WERI-Rb-1 (cell line): ENCODE measurements at regions not wholly inside any gene's neighbourhood (a gene's known extent, or its start where the extent isn't known, plus 50 kb on each side); places are given as distances from the start of the nearest gene placed in this dataset.

Experiments
- DNase-seq: peaks from one replicate; pipeline ENCODE4 v3.0.0-alpha.2; 2020
- H3K27ac ChIP-seq: fragments of 250-450 bp; sonication (Bioruptor Pico); 2 replicates; pipeline ENCODE4 v1.5.1; 2020; ENCODE audit warnings: mild to moderate bottlenecking, moderate library complexity
- H3K27me3 ChIP-seq: fragments of 250-450 bp; sonication (Bioruptor Pico); 2 replicates; pipeline ENCODE4 v1.5.1; 2021; ENCODE audit warnings: mild to moderate bottlenecking, low read depth, moderate library complexity; ENCODE audit not compliant: insufficient read depth, severe bottlenecking
- H3K36me3 ChIP-seq: fragments of 250-450 bp; sonication (Bioruptor Pico); 2 replicates; pipeline ENCODE4 v1.5.1; 2020; ENCODE audit warnings: mild to moderate bottlenecking, moderate library complexity
- H3K4me3 ChIP-seq: 2 replicates; pipeline ENCODE4 v1.5.1; 2011; ENCODE audit warnings: low read depth, mild to moderate bottlenecking, control low read depth, low read length
- H3K9me3 ChIP-seq: fragments of 250-450 bp; sonication (Bioruptor Pico); 2 replicates; pipeline ENCODE4 v1.5.1; 2021; ENCODE audit warnings: mild to moderate bottlenecking, moderate library complexity; ENCODE audit not compliant: severe bottlenecking
- TF ChIP-seq, protein P1 (sequence below): IDR thresholded peaks from 2 replicates; pipeline ENCODE4 v1.5.1; 2011; ENCODE audit warnings: low read depth, mild to moderate bottlenecking, control low read depth, inconsistent platforms, low read length

DNA sequence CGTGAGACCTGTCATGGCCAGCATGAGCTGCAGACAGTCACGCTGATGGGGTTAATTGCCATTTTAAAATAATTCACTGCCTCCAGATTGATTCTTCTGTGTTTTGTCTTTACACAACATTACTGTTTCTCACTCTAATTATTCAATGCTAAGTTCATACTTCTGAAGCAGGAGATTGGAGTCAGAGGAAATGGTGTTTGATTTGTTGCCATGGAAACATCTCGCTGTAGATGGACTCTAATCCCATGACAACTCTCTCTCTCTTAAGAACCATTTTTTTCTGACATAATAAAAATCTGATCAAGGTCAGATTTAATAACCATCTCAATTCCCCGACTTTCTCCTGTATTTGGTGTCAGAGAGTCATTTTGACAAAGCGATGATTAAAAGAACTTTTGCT is 209.0 kb downstream of the IDS start:
- no peak overlapping the region for H3K27ac ChIP-seq
- no peaks in the 10 kb centered on the region for H3K36me3 ChIP-seq
- H3K27me3 ChIP-seq = no peaks in the 10 kb centered on the region
- no peaks in the 10 kb centered on the region for H3K9me3 ChIP-seq
- no peak for DNase-seq
- TF ChIP-seq, protein P1, sequence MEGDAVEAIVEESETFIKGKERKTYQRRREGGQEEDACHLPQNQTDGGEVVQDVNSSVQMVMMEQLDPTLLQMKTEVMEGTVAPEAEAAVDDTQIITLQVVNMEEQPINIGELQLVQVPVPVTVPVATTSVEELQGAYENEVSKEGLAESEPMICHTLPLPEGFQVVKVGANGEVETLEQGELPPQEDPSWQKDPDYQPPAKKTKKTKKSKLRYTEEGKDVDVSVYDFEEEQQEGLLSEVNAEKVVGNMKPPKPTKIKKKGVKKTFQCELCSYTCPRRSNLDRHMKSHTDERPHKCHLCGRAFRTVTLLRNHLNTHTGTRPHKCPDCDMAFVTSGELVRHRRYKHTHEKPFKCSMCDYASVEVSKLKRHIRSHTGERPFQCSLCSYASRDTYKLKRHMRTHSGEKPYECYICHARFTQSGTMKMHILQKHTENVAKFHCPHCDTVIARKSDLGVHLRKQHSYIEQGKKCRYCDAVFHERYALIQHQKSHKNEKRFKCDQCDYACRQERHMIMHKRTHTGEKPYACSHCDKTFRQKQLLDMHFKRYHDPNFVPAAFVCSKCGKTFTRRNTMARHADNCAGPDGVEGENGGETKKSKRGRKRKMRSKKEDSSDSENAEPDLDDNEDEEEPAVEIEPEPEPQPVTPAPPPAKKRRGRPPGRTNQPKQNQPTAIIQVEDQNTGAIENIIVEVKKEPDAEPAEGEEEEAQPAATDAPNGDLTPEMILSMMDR = no peak
- H3K4me3 ChIP-seq = no peak overlapping the region

GRCh38 chrX:149286940-149287349 is 218.2 kb downstream of the IDS start:
- no peaks in the 10 kb centered on the region for H3K27me3 ChIP-seq
- peak; percentile 53 for DNase-seq
- H3K9me3 ChIP-seq = no peaks in the 10 kb centered on the region
- TF ChIP-seq, protein P1 = peak; percentile 79
- no peak overlapping the region for H3K4me3 ChIP-seq
- H3K27ac ChIP-seq = no peak overlapping the region
- no peaks in the 10 kb centered on the region for H3K36me3 ChIP-seq

- H3K27ac ChIP-seq = no peak overlapping the region
- H3K36me3 ChIP-seq = no peaks in the 10 kb centered on the region
- H3K9me3 ChIP-seq = no peaks in the 10 kb centered on the region
- H3K4me3 ChIP-seq = no peak overlapping the region
- TF ChIP-seq, protein P1 = no peak
- no peaks in the 10 kb centered on the region for H3K27me3 ChIP-seq
- DNase-seq = no peak
Observed at GRCh38 chrX:149284616-149285015, 220.5 kb downstream of the IDS start.

DNA sequence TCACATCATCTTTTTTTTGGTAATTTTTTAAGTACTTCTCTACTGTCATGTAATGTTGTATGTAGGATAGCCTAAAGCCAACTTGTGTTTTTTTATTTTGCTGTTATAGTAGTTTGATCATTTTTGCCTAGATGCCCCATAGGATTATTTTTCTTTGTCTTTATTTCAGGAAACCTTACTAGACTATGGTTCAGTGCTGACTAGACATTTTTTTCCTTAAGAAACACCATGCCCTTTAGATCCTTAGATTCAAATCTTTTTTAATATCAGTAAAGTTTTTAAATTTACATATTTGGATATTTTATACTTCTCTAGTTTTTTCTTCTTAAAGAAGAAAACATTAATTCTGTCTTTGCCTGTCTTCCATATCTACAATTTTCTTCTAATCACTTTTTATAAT is 221.3 kb downstream of the IDS start:
- TF ChIP-seq, protein P1 = no peak
- Histone ChIP-seq H3K27me3 (no peaks in the 10 kb centered on the region), H3K36me3 (no peaks in the 10 kb centered on the region), H3K9me3 (no peaks in the 10 kb centered on the region), H3K27ac (no peak overlapping the region), H3K4me3 (no peak overlapping the region)
- DNase-seq = no peak

DNA sequence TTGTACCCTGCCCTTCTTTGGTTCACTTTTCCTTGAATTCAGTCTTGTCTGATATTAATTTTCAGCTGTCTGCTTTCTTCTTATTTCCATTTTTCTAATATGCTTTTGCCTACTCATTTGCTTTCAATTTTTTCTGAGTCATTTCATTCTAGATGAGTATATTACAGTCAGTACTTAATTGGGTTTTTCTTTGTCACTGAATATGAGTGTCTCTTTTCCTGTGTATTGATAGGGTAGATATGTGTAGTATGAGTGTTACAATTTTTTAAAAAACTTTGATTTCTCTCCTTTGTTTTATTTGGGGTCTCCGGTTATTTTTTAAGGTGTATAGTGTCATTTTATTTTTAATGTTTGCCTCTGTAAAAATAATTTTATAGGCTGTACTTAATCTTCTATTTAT is 222.2 kb downstream of the IDS start:
- H3K9me3 ChIP-seq = no peaks in the 10 kb centered on the region
- DNase-seq = no peak
- H3K4me3 ChIP-seq = no peak overlapping the region
- H3K27ac ChIP-seq = no peak overlapping the region
- H3K27me3 ChIP-seq = no peaks in the 10 kb centered on the region
- no peaks in the 10 kb centered on the region for H3K36me3 ChIP-seq
- TF ChIP-seq, protein P1 = no peak

DNA sequence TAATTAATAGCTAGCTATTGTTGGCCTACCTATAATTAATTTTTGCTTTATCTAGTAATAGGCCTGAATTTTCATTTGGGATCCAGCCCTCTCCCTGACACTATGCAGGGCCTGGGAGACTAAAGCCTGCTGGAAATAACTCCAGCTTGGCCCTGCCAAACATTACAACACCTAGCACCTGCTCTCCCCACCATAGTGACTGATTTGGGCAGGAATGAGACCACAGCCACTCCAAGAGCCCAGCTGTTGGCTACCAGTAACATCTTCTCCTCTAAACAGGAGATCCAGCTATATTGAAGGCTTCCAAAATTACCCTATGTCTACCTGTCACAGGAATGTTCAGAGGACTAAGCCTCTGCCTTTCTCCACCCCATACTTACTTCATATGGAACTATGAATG is 225.1 kb downstream of the IDS start:
- Histone ChIP-seq H3K27me3 (no peaks in the 10 kb centered on the region), H3K9me3 (no peaks in the 10 kb centered on the region), H3K36me3 (no peaks in the 10 kb centered on the region), H3K27ac (no peak overlapping the region), H3K4me3 (no peak overlapping the region)
- DNase-seq = no peak
- TF ChIP-seq, protein P1 = no peak
